Retinal pigment epithelial cell (primary cell): ENCODE measurements at regions not wholly inside any gene's neighbourhood (a gene's known extent, or its start where the extent isn't known, plus 50 kb on each side); places are given as distances from the start of the nearest gene placed in this dataset.

Experiments used
- DNase-seq: peaks from one replicate; pipeline ENCODE4 v3.0.0-alpha.2; 2010; ENCODE audit warnings: low read depth
- H3K4me3 ChIP-seq: 2 replicates; pipeline ENCODE4 v1.5.1; 2011; ENCODE audit warnings: mild to moderate bottlenecking, low read length, control low read depth, moderate library complexity
- TF ChIP-seq, protein P1 (sequence below): conservative IDR thresholded peaks from 2 replicates; pipeline ENCODE4 v1.5.1; 2011; ENCODE audit warnings: low read depth, low read length, control low read depth, inconsistent platforms

DNA sequence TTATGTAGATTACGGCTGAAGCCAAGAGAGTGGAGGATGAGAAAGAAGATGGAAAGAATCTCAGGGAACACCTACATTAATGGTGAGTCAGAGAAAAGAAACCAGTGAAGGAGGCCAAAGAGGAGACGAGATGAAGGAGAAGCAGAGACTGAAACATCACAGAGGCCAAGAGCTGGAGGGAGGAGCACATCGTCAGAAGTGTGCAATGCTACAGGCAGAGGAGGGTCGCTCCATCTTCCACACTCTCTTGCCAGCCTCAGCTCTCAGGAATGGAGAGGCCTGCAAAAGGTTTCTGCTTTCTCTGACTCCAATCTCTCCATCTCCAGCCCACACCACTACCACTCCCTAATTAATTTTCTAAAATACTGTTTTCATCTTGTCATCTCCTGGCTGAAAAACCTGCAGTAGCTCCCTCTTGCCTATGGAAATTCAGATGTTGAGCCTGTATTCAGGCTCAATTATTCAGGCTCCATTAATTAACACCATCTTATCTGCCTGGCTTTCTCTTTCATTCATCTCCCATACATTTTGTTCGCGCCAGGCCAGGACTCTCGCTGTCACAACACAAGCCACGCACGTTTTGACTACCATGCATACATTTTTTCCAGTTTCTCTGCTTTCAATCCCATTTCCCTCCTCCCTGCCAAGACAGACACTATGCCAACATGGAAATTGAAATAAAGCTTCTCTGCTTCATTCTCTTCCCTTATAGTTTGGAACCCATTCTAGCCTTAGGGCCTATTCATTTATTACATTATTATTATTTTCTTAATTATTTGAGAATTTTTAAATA lies 165.8 kb downstream of the INHBA start:
- no peak overlapping the region for H3K4me3 ChIP-seq
- TF ChIP-seq, protein P1, sequence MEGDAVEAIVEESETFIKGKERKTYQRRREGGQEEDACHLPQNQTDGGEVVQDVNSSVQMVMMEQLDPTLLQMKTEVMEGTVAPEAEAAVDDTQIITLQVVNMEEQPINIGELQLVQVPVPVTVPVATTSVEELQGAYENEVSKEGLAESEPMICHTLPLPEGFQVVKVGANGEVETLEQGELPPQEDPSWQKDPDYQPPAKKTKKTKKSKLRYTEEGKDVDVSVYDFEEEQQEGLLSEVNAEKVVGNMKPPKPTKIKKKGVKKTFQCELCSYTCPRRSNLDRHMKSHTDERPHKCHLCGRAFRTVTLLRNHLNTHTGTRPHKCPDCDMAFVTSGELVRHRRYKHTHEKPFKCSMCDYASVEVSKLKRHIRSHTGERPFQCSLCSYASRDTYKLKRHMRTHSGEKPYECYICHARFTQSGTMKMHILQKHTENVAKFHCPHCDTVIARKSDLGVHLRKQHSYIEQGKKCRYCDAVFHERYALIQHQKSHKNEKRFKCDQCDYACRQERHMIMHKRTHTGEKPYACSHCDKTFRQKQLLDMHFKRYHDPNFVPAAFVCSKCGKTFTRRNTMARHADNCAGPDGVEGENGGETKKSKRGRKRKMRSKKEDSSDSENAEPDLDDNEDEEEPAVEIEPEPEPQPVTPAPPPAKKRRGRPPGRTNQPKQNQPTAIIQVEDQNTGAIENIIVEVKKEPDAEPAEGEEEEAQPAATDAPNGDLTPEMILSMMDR = no peak
- DNase-seq = no peak

DNA sequence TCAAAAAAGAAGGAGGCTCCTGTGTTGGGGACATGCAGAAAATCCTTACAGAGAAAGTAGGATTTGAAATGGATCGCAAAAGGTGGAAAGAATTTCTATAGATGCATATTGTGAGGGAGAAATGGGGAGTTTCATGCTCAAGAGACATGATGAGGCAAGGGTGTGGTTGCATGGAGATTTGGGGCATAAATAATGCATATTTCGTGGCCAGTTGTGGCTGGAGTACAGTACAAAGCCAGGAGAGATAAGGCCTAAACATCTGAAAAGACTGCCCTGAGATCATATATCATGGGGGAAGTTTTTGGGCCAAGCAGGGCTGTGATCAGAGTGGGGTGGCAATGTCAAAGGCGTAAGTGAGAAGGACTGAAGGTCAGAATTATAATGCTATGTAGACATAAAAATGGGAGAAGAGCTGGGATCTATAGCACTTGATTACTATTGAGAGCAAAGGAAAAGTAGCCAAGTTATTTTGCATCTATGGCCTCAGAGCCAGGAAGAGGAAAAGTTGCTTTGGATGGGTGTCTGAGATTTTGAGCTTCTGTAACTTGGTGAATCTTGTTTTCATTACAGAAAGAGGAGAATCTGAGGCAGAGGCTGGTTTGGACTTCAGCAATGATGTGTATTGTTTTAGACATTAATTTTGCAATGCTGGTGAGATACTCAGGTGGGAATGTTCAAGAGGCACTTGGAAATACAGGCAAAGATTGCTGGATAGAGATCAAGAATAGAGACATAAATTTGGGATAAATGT lies 166.6 kb downstream of the INHBA start:
- TF ChIP-seq, protein P1 = no peak
- H3K4me3 ChIP-seq = no peak overlapping the region
- no peak for DNase-seq

DNA sequence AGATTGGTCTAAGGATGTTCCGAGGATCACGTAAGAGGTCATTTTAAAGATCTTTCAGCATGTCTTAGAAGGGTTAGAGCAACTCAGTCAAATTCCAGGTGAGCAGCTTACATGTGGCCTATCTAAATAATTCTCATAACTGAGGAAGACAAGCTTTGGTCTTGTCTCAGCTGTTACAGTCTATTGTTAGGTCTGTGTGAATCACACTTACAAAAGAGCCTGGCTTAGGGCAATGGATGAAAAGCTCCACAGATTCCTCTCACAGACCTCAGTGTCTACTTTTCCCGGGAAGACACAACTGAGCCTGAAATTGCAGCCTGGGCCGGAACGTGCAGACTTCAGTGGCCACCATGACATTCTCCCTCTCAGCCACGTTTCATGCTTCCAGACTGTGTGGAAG lies 173.1 kb downstream of the INHBA start:
- H3K4me3 ChIP-seq = no peak overlapping the region
- DNase-seq = no peak
- TF ChIP-seq, protein P1 = no peak

DNA sequence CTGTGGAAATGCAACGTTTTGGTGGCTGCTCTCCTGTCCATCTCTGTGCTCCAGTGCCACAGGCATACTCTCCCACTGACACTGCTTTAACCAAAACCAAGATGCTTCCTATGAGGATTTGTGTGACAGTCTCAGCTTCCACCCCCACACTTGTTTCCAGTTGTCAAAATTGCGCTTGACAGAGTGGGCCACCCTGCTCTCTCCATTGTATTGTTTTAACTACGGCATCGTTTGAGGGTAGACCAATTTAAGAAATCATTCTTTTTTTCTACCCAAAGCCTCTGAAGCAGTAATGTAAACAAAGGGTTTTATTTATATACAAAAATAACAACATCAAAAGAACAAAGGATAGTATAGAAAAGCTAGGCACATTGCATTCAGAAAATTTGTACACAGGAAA lies 178.0 kb downstream of the INHBA start:
- H3K4me3 ChIP-seq = no peak overlapping the region
- DNase-seq = no peak
- TF ChIP-seq, protein P1 = no peak

DNA sequence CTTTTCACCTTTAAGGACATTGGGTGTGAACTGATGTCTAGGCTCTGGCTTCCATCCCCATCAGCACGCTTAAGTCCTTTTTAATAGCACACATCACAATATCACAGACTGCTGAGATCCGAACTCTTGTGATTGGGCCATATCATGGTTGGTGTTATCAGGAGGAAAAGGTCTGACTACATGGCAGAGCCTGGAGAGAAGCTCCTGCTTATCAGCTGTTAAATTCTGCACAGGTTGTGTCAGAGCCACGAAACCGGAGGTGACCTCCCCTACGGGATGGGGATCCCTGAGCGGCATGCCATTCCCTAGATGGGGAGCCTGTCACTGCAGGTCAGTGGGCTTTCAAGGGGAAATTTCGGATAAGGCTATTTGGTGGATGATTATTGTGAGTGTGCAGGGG lies 182.4 kb downstream of the INHBA start:
- TF ChIP-seq, protein P1 = no peak
- H3K4me3 ChIP-seq = no peak overlapping the region
- DNase-seq = no peak

DNA sequence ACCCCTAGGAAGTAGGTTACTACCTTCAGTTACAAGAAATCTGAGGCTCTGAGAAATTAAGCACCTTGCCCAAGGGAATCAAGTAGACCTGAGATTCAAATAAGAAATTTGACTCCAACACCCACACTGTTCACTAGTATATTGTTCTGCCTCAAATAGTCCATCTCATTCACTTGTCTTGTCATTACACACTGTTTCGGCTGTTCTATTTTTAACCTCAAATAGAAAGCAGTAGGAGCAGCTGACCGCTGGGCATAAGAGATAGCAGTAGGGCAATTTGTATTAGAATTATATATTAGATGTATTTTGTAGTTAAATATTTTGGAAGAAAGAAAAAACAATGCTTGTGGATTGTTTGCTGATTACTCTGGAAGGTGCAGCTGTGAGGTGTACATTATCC lies 185.1 kb downstream of the INHBA start:
- TF ChIP-seq, protein P1 = no peak
- H3K4me3 ChIP-seq = no peak overlapping the region
- DNase-seq = no peak

DNA sequence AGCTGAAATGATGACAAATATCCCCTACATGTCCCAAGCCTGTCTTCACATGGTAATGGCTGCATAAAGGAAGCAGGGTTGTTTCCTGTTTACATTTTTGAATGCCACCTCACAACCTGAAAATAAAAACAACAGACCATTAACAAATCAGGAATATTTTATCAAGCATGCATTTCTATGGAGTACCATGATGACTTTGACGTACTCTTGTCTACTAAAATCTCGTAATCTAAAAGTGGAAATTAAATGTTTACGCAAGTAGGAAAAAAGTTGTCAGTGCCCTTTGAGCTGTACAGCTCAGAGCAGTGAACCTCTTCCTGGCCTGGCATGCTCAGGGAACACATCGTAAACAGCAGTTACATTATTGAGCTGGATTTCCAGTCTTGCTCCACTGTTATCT lies 194.1 kb downstream of the INHBA start:
- DNase-seq = no peak
- H3K4me3 ChIP-seq = no peak overlapping the region
- TF ChIP-seq, protein P1 = no peak
